Esophagus squamous epithelium (tissue), 4 donors: ENCODE measurements at regions not wholly inside any gene's neighbourhood (a gene's known extent, or its start where the extent isn't known, plus 50 kb on each side); places are given as distances from the start of the nearest gene placed in this dataset.
"Not testable (repeated sequence)": the region's sequence is repeated elsewhere in the genome, so short reads cannot be mapped to it uniquely, and the experiment has no call there.

Experiments
- POLR2A ChIP-seq, 4 donors: fragments of 450-650 bp; IDR thresholded peaks; one replicate each; pipeline ENCODE4 v1.6.1; 2017; ENCODE audit warnings: antibody characterized with exemption in 4 of 4, mild to moderate bottlenecking in 4 of 4, moderate library complexity in 3 of 4
- TF ChIP-seq, protein P1 (sequence below), 6 experiments: fragments of 450-650 bp in 4 of 6; fragments of 200-600 bp in 2 of 6; sonication (generic) in 2 of 6; IDR thresholded peaks; one replicate each; pipeline ENCODE4 v1.5.1; 2016 to 2019; ENCODE audit warnings: antibody characterized with exemption in 6 of 6, mild to moderate bottlenecking in 4 of 6, moderate library complexity in 4 of 6

DNA sequence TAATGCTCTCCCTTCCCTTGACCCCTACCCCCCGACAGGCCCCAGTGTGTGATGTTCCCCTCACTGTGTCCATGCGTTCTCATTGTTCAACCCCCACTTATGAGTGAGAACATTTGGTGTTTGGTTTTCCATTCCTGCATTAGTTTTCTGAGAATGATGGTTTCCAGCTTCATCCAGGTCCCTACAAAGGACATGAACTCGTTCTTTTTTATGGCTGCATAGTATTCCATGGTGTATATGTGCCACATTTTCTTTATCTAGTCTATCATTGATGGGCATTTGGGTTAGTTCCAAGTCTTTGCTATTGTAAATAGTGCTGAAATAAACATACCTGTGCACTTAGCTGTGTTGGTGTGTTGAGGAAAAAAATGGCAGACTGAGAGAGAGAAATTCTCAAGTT lies 269.9 kb upstream of the ATP11B start:
- TF ChIP-seq, protein P1, sequence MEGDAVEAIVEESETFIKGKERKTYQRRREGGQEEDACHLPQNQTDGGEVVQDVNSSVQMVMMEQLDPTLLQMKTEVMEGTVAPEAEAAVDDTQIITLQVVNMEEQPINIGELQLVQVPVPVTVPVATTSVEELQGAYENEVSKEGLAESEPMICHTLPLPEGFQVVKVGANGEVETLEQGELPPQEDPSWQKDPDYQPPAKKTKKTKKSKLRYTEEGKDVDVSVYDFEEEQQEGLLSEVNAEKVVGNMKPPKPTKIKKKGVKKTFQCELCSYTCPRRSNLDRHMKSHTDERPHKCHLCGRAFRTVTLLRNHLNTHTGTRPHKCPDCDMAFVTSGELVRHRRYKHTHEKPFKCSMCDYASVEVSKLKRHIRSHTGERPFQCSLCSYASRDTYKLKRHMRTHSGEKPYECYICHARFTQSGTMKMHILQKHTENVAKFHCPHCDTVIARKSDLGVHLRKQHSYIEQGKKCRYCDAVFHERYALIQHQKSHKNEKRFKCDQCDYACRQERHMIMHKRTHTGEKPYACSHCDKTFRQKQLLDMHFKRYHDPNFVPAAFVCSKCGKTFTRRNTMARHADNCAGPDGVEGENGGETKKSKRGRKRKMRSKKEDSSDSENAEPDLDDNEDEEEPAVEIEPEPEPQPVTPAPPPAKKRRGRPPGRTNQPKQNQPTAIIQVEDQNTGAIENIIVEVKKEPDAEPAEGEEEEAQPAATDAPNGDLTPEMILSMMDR (IDR thresholded peaks at IDR 0.05) = not testable (repeated sequence)
- TF ChIP-seq POLR2A (IDR thresholded peaks at IDR 0.05) = not testable (repeated sequence)
